ENCODE measurements at regions not wholly inside any gene's neighbourhood (a gene's known extent, or its start where the extent isn't known, plus 50 kb on each side); places are given as distances from the start of the nearest gene placed in this dataset.

GRCh38 chr16:72639494-72639893, 408.4 kb downstream of the ZFHX3 start:
- TF ChIP-seq CTCF (IDR thresholded peaks at IDR 0.05) (no peak), POLR2A (IDR thresholded peaks at IDR 0.05) (no peak)

All from right lobe of liver (tissue), 4 donors.